Vagina (tissue), 2 donors: ENCODE measurements at regions not wholly inside any gene's neighbourhood (a gene's known extent, or its start where the extent isn't known, plus 50 kb on each side); places are given as distances from the start of the nearest gene placed in this dataset.

Experiments used
- CTCF ChIP-seq, 3 experiments: fragments of 450-650 bp in 2 of 3; fragments of 200-600 bp in 1 of 3; sonication (generic) in 1 of 3; IDR thresholded peaks; one replicate each; pipeline ENCODE4 v1.5.1; 2017 to 2019; ENCODE audit warnings: antibody characterized with exemption in 3 of 3, mild to moderate bottlenecking in 2 of 3, moderate library complexity in 2 of 3
- POLR2A ChIP-seq, 2 donors: fragments of 450-650 bp; IDR thresholded peaks; one replicate each; pipeline ENCODE4 v1.6.1; 2017; ENCODE audit warnings: antibody characterized with exemption in 2 of 2, mild to moderate bottlenecking in 2 of 2, moderate library complexity in 2 of 2
- POLR2AphosphoS5 ChIP-seq, 2 donors: sonication (generic); formaldehyde crosslinking; IDR thresholded peaks; one replicate each; pipeline ENCODE4 v1.9.0; 2017; ENCODE audit warnings: antibody characterized with exemption in 2 of 2, mild to moderate bottlenecking in 2 of 2, low read depth in 1 of 2; ENCODE audit not compliant: insufficient read depth in 1 of 2

DNA sequence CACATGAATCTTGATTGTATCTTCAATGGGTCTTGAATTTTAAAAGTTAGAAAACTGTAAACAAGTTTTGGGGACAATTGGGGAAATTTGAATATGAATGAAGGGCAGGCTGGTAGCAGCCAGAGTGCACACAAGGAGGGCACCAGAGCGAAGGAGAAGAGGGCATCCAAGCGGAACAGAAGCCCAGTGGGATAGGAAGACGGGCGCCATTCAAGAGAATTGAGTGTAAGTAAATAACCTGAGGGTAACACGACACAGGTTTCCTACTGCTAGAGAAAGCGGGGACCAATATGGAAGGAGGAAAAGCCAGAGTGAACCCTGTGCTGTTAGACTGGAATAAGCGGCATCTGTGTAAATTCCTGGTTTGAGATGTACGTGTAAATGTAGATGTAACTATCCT is 115.1 kb upstream of the CCL2 start:
- TF ChIP-seq CTCF (IDR thresholded peaks at IDR 0.05), result no peak
- TF ChIP-seq POLR2A (IDR thresholded peaks at IDR 0.05), result no peak
- TF ChIP-seq POLR2AphosphoS5 (IDR thresholded peaks at IDR 0.05; ENCODE audit: insufficient read depth in 1 of 2, low read depth in 1 of 2), result no peak
